Fibroblast of skin of right quadriceps (primary cell): ENCODE measurements at regions not wholly inside any gene's neighbourhood (a gene's known extent, or its start where the extent isn't known, plus 50 kb on each side); places are given as distances from the start of the nearest gene placed in this dataset.
"Not testable (repeated sequence)": the region's sequence is repeated elsewhere in the genome, so short reads cannot be mapped to it uniquely, and the experiment has no call there.

Source experiments
- DNase-seq: peaks from one replicate; pipeline ENCODE4 v3.0.0-alpha.2; 2013

DNA sequence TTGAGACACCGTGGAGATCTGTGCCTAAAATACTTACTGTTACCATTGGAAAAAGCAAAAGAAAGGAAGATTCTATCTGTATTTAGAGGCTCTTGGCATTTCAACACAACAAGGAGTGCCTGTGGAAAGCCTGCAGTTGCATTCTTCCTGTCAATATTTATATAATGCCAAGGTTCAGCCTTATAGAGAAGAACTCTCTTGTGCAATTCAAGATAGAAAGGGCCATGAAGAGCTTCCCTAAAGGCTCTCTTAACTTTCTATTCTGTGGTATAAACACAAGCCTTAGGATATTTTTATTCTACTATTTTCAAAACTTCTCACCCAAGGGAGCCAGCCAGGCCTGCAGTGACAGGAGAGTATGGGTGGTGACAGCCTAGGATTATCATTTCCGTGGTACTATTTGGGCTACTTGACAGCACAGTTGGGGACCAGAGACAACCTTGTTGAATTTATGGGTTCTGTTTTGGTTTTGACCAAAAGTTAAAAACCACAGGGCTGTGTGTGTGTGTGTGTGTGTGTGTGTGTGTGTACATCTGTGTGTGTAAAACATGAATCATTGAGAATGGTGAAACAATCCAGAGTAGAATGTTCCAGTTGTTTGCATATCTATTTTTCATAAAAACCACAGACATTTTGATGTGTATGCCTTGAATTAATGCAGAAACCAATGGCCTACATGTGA lies 700.9 kb upstream of the SLC35B3 start:
- peak; percentile 73 for DNase-seq

GRCh38 chr6:9131616-9132015 lies 696.3 kb upstream of the SLC35B3 start:
- no peak for DNase-seq

GRCh38 chr6:9131201-9131600 lies 695.9 kb upstream of the SLC35B3 start:
- no peak for DNase-seq

GRCh38 chr6:9128970-9129369 lies 693.6 kb upstream of the SLC35B3 start:
- no peak for DNase-seq

DNA sequence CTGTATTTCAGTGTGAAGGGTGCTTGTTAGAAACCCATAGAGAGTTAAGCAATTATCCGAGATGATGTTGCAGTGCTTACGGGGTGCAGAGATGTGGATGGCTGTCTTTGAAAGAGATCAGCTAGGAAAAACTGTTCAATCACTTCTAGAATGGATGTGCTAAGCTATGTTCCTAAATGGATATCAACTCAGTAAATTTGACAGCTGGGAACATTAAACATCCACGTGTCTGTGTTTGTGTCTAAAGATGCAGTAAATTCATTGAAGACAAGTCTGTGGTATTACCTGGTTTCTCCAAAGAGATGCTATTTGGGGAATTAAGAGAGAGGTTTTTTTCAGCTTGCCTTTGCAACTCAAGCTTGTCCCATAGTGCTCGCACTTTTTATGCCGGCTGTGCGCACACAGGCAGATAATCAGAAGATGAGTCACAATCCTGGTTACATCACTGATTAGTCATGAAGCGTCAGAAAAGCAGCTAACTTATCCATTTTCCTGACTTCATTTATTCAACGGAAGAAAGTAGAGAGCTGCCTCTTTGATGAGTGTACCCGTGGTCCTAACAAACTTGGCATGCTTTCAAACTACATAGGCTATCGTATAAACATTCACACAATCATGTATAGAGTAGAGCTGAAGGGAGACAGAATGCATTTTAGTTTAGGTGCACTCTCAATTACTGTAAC lies 691.7 kb upstream of the SLC35B3 start:
- peak; percentile 91 for DNase-seq

DNA sequence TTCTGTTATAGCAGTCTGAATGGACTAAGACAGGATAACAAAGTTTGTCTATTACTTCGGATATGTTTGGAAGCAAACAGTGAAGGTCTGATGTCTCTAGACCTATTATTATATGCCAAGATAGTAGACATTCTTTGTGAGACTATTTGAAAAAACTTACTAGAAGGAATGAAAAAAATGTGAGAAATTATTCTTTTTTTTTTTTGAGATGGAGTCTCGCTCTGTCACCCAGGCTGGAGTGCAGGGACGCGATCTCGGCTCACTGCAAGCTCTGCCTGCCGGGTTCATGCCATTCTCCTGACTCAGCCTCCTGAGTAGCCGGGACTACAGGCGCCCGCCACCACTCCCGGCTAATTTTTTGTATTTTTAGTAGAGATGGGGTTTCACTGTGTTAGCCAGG lies 690.7 kb upstream of the SLC35B3 start:
- DNase-seq, result not testable (repeated sequence)

DNA sequence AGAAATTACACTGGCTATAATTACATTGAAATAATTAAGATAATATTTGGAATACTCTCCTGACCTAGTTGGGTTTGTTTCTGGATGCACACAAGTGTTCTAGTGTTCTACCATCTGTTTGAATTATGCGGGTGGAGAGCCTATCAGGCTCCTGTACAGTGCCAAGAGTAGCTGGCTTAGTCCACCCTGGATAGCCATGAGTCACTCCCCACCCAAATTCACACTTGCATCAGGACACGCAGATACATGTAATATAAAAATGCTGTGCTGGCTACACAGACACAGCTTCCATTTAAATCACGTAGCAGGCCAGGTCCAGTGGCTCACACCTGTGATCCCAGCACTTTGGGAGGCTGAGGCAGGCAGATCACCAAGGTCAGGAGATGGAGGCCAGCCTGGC lies 686.2 kb upstream of the SLC35B3 start:
- no peak for DNase-seq

DNA sequence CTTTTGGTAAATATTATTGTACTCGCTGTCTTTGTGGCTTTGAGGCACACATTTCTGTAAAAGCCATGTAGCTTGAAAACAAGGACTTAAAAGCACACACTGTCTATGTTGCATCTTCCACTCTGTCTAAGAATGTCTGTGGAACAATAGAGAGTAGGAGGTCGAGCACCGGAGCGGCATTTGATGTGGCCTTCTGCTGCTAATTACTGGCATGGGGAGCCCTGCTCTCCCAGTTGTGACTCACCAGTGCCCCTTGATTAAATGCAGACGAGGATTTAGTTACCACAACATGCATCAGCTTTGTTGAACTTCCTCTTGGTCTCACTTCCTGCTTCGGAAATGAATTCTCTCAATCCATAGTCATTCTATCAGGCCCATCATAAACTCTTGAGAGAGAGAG lies 680.7 kb upstream of the SLC35B3 start:
- peak; percentile 88 for DNase-seq

DNA sequence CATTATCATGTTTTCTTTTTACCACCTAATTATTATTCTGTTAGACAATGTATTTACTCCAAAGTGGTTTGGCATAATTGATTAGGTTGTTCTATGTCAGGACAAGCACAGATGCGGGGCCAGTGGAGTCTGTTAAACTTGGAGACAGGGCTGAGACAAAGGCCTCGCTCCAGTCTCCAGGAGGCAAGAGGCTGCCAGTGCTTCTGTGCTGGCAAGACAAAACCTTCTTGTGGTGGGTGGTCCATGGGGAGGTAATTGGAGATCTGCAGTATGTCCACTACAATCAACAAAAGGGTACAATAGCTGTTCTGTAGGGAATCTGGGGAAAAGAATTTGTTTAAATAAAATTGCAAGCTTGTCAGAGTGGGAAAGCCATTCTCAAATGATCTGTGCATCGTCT lies 677.2 kb upstream of the SLC35B3 start:
- DNase-seq, result no peak

GRCh38 chr6:9103876-9104521 lies 668.7 kb upstream of the SLC35B3 start:
- no peak for DNase-seq

DNA sequence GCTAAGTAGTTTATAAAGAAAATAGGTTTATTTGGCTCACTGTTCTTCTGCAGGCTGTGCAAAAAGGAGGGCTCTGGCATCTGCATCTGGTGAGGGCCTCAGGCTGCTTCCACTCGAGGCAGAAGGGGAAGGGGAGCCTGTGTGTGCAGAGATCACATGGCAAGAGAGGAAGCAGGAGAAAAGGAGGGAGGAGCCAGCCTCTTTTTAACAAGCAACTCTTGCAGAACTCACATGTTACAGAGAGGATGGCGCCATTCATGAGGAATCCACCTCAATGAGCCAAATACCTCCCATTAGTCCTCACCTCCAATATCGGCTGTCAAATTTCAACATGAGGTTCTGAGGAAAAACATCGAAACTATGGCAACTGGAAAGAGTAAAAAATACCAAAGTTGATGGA lies 666.6 kb upstream of the SLC35B3 start:
- no peak for DNase-seq

GRCh38 chr6:9100869-9101580 lies 665.7 kb upstream of the SLC35B3 start:
- no peak for DNase-seq

DNA sequence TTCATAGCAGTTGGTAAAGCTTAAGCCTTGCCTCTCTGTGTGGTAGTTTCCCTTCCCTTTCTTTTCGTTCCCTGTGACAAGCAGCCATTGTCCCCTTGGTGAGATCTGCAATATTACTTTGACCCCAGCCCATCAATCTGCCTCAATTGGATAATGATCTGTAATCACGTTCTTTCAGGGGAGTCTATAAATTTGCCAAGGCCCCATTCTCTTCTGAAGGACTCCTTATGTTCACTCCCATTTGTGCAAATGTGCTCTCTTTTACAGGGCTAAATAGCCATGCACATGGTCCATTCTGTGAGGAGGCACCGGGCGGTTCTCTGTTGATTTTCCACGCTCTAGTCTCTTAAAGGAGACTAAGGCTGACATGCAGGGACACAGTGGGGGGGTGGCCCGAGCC lies 660.4 kb upstream of the SLC35B3 start:
- no peak for DNase-seq

DNA sequence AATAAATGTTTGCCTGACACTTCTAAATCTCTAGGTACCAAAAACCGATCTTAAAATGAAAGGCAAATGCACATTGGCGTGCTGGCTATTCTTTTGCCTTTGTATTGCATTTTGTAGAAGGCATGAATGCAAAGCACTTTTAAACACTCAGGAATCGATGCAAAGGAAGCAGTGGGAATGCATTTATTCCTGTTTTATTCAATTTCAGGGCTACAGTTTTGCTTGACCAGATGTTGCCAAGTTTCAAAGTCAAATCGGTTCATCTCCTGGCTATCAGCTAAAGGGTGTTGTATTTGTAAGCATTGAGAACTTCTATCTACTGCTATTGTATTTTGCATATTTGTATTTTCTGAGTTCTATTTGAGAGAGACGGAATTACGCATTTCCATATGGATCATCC lies 659.8 kb upstream of the SLC35B3 start:
- DNase-seq, result no peak

DNA sequence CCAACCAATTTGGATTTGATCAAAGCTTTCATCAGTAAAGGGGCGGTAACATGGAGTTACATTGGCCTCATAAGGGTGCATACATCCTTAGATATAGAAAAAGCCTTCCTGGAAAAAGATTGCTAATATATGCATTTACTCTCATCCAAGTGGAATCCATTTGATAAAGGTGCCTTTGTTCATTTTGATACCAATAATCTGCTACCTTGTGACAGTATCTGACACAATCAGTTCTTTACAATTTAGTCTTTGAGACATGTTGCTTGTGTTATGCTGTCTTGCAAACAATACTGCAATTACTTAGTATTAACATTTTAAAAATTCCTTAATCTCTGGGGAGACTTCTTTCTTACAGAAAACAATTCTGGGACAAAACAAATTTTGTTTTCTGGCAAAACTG lies 654.4 kb upstream of the SLC35B3 start:
- DNase-seq, result no peak

DNA sequence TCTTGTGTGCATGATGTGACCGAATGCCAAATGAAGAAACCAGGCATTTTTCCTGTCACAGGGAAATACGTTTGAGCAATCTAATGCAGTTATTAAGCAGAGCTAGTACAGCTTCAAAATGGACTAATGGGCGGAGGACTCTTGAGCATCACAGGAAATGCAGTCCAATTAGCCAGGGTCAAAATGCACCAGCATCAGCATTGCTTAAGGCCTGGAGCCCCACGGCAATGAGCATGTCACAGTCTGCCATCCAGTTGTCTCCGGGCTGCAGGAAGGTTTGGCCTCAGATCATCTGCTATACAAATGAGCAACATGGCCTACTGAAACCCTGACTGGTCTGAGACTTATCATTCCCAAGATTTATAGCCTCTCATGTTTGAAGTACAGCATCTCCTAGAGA lies 652.1 kb upstream of the SLC35B3 start:
- DNase-seq, result no peak

- DNase-seq, result peak; percentile 1
These were observed 651.0 kb upstream of the SLC35B3 start for GRCh38 chr6:9086331-9086730.

- DNase-seq, result no peak
These were observed 650.3 kb upstream of the SLC35B3 start for GRCh38 chr6:9085709-9086070.

DNA sequence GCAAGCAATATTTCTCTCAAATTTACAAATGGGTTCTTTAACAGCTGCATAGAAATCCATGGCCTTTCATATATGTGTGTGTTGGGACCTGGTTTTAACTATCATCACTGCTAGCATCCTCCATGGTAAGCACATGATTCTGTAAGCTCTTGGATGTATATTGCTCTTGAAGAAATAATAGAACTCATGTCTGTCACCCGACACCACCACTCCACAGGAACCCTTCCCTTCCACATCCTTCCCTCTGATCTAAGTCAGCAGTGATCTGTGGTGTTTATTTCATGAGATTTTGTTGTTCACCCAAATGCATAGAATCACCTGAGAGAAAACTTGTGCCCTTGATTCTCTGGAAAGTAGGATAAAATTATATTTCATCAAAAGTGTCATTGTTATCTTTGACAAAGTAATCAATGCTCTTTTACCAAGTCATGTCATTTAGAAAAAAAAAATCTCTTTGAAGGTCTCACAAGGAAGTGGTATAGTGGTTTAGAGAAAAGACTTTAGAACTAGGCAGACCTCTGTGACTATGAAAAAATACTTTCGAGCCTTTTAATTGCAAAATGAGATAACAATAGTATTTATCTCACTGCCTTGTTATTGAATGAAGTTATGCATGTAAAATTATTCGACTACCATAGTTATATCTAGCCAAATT lies 649.8 kb upstream of the SLC35B3 start:
- DNase-seq, result no peak

DNA sequence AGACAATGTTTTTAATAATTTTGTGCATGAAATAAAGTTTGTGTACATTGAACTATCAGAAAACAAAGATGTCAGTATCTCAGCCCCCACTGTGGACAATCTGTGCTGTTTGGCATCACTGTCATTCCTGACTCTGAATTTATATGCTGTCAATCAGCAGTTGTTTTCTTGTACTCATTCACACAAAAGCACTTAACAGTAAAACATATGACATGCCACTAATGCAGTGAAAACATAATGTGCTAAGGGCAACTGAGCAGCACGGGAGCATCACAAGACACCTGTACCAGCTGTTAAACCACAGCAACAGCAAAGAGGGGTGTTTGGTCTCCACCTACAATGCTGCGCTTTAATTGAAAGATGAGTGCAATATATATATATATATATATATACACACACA lies 647.8 kb upstream of the SLC35B3 start:
- no peak for DNase-seq

- DNase-seq, result no peak
These were observed 631.4 kb upstream of the SLC35B3 start for GRCh38 chr6:9066726-9067125.

DNA sequence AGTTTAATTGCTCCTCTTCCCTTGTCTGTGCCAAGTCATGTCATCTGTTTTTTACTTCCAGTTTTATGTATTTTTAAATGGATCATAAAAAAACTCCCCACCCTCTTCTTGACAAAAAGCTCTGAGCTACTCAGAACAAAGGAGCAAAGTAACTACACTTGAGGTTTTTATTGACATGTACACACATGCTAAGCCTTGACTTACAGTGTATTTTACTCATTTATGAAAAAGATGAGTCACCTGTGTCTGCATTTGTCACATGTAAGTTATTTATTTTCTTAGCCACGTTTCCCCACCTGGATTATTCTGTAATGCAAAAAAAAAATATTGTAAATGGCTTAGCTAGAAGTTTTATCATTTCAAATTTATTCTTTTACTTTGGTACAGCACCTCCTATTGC lies 628.8 kb upstream of the SLC35B3 start:
- DNase-seq, result no peak

DNA sequence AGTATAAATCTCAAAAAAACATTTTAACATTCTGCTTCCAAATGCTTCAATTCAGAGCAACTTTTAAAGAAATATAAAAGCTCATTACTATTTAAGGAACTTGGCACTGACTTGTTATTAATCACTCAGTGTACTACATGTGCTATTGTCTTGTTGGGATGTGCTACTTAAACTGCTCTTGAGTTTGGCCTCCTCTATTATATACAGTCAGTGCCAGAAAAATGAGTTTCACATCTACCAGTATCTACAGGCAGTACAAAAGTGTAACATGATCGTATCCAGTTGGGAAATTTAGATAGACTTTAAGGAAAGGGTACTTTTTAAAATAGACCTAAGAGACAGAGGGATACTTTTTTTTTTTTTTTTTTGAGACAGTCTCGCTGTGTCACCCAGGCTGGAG lies 627.3 kb upstream of the SLC35B3 start:
- DNase-seq, result no peak
